Right lobe of liver (tissue), 6 donors: ENCODE measurements at regions not wholly inside any gene's neighbourhood (a gene's known extent, or its start where the extent isn't known, plus 50 kb on each side); places are given as distances from the start of the nearest gene placed in this dataset.

Experiments used
- ATAC-seq, 4 donors: fragments of 200-7000 bp; cut with Tn5 transposase; one replicate each; pipeline ENCODE4 v1.9.1; 2020; ENCODE audit warnings: mild to moderate bottlenecking in 4 of 4, moderate library complexity in 4 of 4
- DNase-seq, 3 donors: peaks; one replicate each; pipeline ENCODE4 v3.0.0-alpha.2; 2020
- H3K27ac ChIP-seq, 3 donors: fragments of 200-600 bp; one replicate each; pipeline ENCODE4 v1.8.0; 2022
- H3K27me3 ChIP-seq, 2 donors: fragments of 200-600 bp; one replicate each; pipeline ENCODE4 v1.8.0; 2022
- H3K36me3 ChIP-seq, 4 donors: fragments of 200-600 bp; sonication (generic) in 1 of 4; one replicate each; pipeline versions ENCODE4 v1.5.1 to v1.8.0; 2017 to 2022; ENCODE audit warnings: control low read depth in 1 of 4
- H3K4me1 ChIP-seq, 4 donors: fragments of 200-600 bp; sonication (generic) in 1 of 4; one replicate each; pipeline versions ENCODE4 v1.5.1 to v1.8.0; 2017 to 2022; ENCODE audit warnings: control low read depth in 1 of 4
- H3K4me3 ChIP-seq, 3 donors: fragments of 200-600 bp; one replicate each; pipeline ENCODE4 v1.8.0; 2022
- H3K9me3 ChIP-seq, 4 donors: fragments of 200-600 bp; sonication (generic) in 1 of 4; one replicate each; pipeline versions ENCODE4 v1.5.1 to v1.8.0; 2017 to 2022; ENCODE audit warnings: control low read depth in 1 of 4
- CTCF ChIP-seq, 4 donors: fragments of 200-600 bp in 3 of 4; fragments of 450-650 bp in 1 of 4; IDR thresholded peaks; one replicate each; pipeline versions ENCODE4 v1.5.1 to v1.8.0; 2016 to 2022; ENCODE audit warnings: antibody characterized with exemption in 4 of 4, mild to moderate bottlenecking in 2 of 4
- POLR2A ChIP-seq: fragments of 450-650 bp; IDR thresholded peaks from one replicate; pipeline ENCODE4 v1.6.1; 2017; ENCODE audit warnings: antibody characterized with exemption, mild to moderate bottlenecking
- WGBS: methylation state at CpG from one replicate; pipeline ENCODE4 v1.1.6; 2018; ENCODE audit warnings: low coverage, low lambda C conversion rate; ENCODE audit not compliant: insufficient coverage; ENCODE audit errors: missing lambda C conversion rate; 5-methylcytosine and 5-hydroxymethylcytosine counted together
- intact Hi-C, 2 donors: fragments of 100-400 bp; cut with DNase I; formaldehyde crosslinking; loops; one replicate each; pipeline versions ENCODE4 v1.11.2 to v1.14.1; 2022
- donor health status: DM: no; HTN: yes; CAD: no.
- donor health status: DM: no; HTN: no; CAD: no.
- donor health status: DM: no; HTN: no; CAD: no.
- donor health status: DM: no; HTN: yes; CAD: no.
- donor health status: DM: no; HTN: yes; CAD: no.

GRCh38 chr2:105545730-105546627 is 147.1 kb upstream of the FHL2 start:
- DNase-seq (peak in 2 of 3 donors; percentile 66 to 72), ATAC-seq (peak; percentile 82 to 92 (median 88))
- Histone ChIP-seq H3K4me1 (no peaks in the 10 kb centered on the region), H3K9me3 (no peaks in the 10 kb centered on the region), H3K27ac (no peak overlapping the region), H3K4me3 (no peak overlapping the region), H3K36me3 (no peaks in the 10 kb centered on the region), H3K27me3 (no peaks in the 10 kb centered on the region)
- 9% methylated on average over 9 of the region's 11 CpGs for WGBS
- TF ChIP-seq CTCF (IDR thresholded peaks at IDR 0.05) (peak; percentile 67 to 86 (median 84)), POLR2A (no peak)
- intact Hi-C loops = no loop called here

GRCh38 chr2:105544591-105545377 is 145.9 kb upstream of the FHL2 start:
- Histone ChIP-seq H3K4me1 (no peaks in the 10 kb centered on the region), H3K27ac (no peak overlapping the region), H3K4me3 (no peak overlapping the region), H3K9me3 (no peaks in the 10 kb centered on the region), H3K36me3 (no peaks in the 10 kb centered on the region), H3K27me3 (no peaks in the 10 kb centered on the region)
- WGBS = 68% methylated on average over 10 of the region's 12 CpGs
- no peak for TF ChIP-seq POLR2A
- no peak for TF ChIP-seq CTCF (IDR thresholded peaks at IDR 0.05)
- intact Hi-C loops = no loop called here
- DNase-seq (no peak), ATAC-seq (no peak)

GRCh38 chr2:105541189-105542050 is 142.6 kb upstream of the FHL2 start:
- intact Hi-C loops = no loop called here
- 40% methylated on average over 9 of the region's 13 CpGs for WGBS
- Histone ChIP-seq H3K27me3 (no peaks in the 10 kb centered on the region), H3K36me3 (no peaks in the 10 kb centered on the region), H3K4me3 (no peak overlapping the region), H3K9me3 (no peaks in the 10 kb centered on the region), H3K4me1 (no peaks in the 10 kb centered on the region), H3K27ac (no peak overlapping the region)
- DNase-seq = no peak
- TF ChIP-seq POLR2A (no peak), CTCF (IDR thresholded peaks at IDR 0.05) (no peak)
- ATAC-seq = no peak

- Histone ChIP-seq H3K36me3 (no peaks in the 10 kb centered on the region), H3K27me3 (no peaks in the 10 kb centered on the region), H3K4me3 (no peak overlapping the region), H3K9me3 (no peaks in the 10 kb centered on the region), H3K27ac (no peak overlapping the region), H3K4me1 (no peaks in the 10 kb centered on the region)
- ATAC-seq (peak in 1 of 4 donors; percentile 29), DNase-seq (no peak)
- TF ChIP-seq POLR2A (no peak), CTCF (IDR thresholded peaks at IDR 0.05) (no peak)
- WGBS = 22% methylated on average over 2 of the region's 2 CpGs
- intact Hi-C loops = no loop called here
Observed at GRCh38 chr2:105540642-105541041, 141.8 kb upstream of the FHL2 start.
